Activated B cell treated with CpG ODN at 0.5 μM for 24 hours (primary cell): ENCODE measurements at regions not wholly inside any gene's neighbourhood (a gene's known extent, or its start where the extent isn't known, plus 50 kb on each side); places are given as distances from the start of the nearest gene placed in this dataset.

Source experiments
- ATAC-seq: fragments of 200-7000 bp; cut with Tn5 transposase; one replicate; pipeline ENCODE4 v1.10.0; 2021; ENCODE audit warnings: low read depth, mild to moderate bottlenecking, moderate library complexity
- CTCF ChIA-PET: fragments of 350-600 bp; sonication (Branson Sonifier 250); formaldehyde crosslinking; loops from one replicate; lab custom pipeline; 2021; ENCODE audit warnings: antibody characterized with exemption; lab: Charles Lee
- POLR2A ChIA-PET: fragments of 350-600 bp; sonication (Branson Sonifier 250); formaldehyde crosslinking; loops from one replicate; lab custom pipeline; 2021; ENCODE audit warnings: antibody characterized with exemption; lab: Charles Lee
- DNase-seq: peaks from one replicate; pipeline ENCODE4 v3.0.0; 2022
- H3K27ac Mint-ChIP-seq: one replicate; pipeline ENCODE4 v1.8.0; 2020; ENCODE audit warnings: mixed read lengths
- H3K27me3 Mint-ChIP-seq: one replicate; pipeline ENCODE4 v1.8.0; 2021; ENCODE audit warnings: mixed read lengths
- H3K36me3 Mint-ChIP-seq: one replicate; pipeline ENCODE4 v1.8.0; 2021; ENCODE audit warnings: low read depth, mixed read lengths
- H3K4me1 Mint-ChIP-seq: one replicate; pipeline ENCODE4 v1.8.0; 2021; ENCODE audit warnings: mixed read lengths
- H3K4me3 Mint-ChIP-seq: one replicate; pipeline ENCODE4 v1.8.0; 2020; ENCODE audit warnings: mild to moderate bottlenecking, mixed read lengths
- H3K9me3 Mint-ChIP-seq: one replicate; pipeline ENCODE4 v1.8.0; 2020; ENCODE audit warnings: mixed read lengths
- CTCF ChIP-seq: fragments of 200-600 bp; IDR thresholded peaks from one replicate; pipeline ENCODE4 v1.8.0; 2022; ENCODE audit warnings: antibody characterized with exemption, mild to moderate bottlenecking
- intact Hi-C: fragments of 100-400 bp; cut with micrococcal nuclease; formaldehyde crosslinking; loops from one replicate; pipeline ENCODE4 v1.15.1; 2024

GRCh38 chr11:95289378-95290101 lies 58.5 kb upstream of the SESN3 start:
- Mint-ChIP-seq H3K9me3 (no peaks in the 10 kb centered on the region), H3K27ac (no peak overlapping the region), H3K4me3 (no peak overlapping the region), H3K36me3 (no peaks in the 10 kb centered on the region), H3K27me3 (no peaks in the 10 kb centered on the region), H3K4me1 (peaks cover 8% of the 10 kb centered on the region)
- ChIA-PET CTCF (no interaction called here), POLR2A (no interaction called here)
- ATAC-seq: no peak
- DNase-seq: no peak
- no peak for TF ChIP-seq CTCF
- intact Hi-C loops: no loop called here

GRCh38 chr11:95284057-95285052 lies 53.4 kb upstream of the SESN3 start:
- DNase-seq (no peak), ATAC-seq (no peak)
- no peak overlapping the region for H3K27ac Mint-ChIP-seq
- H3K4me3 Mint-ChIP-seq: no peak overlapping the region
- ChIA-PET CTCF (no interaction called here), POLR2A (interaction anchor here (1.0 kb wide), 1 partner anchor 28 kb away, joined by 3 read pairs; no protein-coding TSS in a partner anchor)
- TF ChIP-seq CTCF: no peak
- intact Hi-C loops: no loop called here
- H3K9me3 Mint-ChIP-seq: no peaks in the 10 kb centered on the region
- H3K4me1 Mint-ChIP-seq: peaks cover 40% of the 10 kb centered on the region
- no peaks in the 10 kb centered on the region for H3K36me3 Mint-ChIP-seq
- H3K27me3 Mint-ChIP-seq: no peaks in the 10 kb centered on the region

GRCh38 chr11:95283650-95284049 lies 52.6 kb upstream of the SESN3 start:
- ChIA-PET CTCF (no interaction called here), POLR2A (interaction anchor here (1.0 kb wide), 1 partner anchor 28 kb away, joined by 3 read pairs; no protein-coding TSS in a partner anchor)
- Mint-ChIP-seq H3K36me3 (no peaks in the 10 kb centered on the region), H3K27ac (no peak overlapping the region), H3K9me3 (no peaks in the 10 kb centered on the region), H3K27me3 (no peaks in the 10 kb centered on the region), H3K4me1 (peaks cover 46% of the 10 kb centered on the region), H3K4me3 (no peak overlapping the region)
- DNase-seq (no peak), ATAC-seq (no peak)
- intact Hi-C loops: no loop called here
- TF ChIP-seq CTCF: no peak

GRCh38 chr11:95283146-95283545 lies 52.1 kb upstream of the SESN3 start:
- DNase-seq (no peak), ATAC-seq (no peak)
- H3K27me3 Mint-ChIP-seq: no peaks in the 10 kb centered on the region
- no peaks in the 10 kb centered on the region for H3K9me3 Mint-ChIP-seq
- peaks cover 49% of the 10 kb centered on the region for H3K4me1 Mint-ChIP-seq
- no peak overlapping the region for H3K4me3 Mint-ChIP-seq
- no peak for TF ChIP-seq CTCF
- intact Hi-C loops: no loop called here
- H3K36me3 Mint-ChIP-seq: no peaks in the 10 kb centered on the region
- CTCF ChIA-PET: no interaction called here
- POLR2A ChIA-PET: interaction anchor here (1.0 kb wide), 1 partner anchor 27 kb away, joined by 3 read pairs; no protein-coding TSS in a partner anchor
- H3K27ac Mint-ChIP-seq: no peak overlapping the region
